ENCODE measurements at regions not wholly inside any gene's neighbourhood (a gene's known extent, or its start where the extent isn't known, plus 50 kb on each side); places are given as distances from the start of the nearest gene placed in this dataset.

GRCh38 chr18:67140495-67140894 lies 376.0 kb downstream of the DSEL start:
- intact Hi-C loops (cut with DNase I; ENCODE audit: low total_unique reads) (no loop called here), in situ Hi-C loops (cut with MboI; ENCODE audit: low sequenced_read_pairs in 4 of 4) (no loop called here)
- Histone ChIP-seq H3K36me3 (no peaks in the 10 kb centered on the region), H3K27me3 (no peaks in the 10 kb centered on the region), H3K9me3 (no peaks in the 10 kb centered on the region), H3K4me3 (no peak overlapping the region), H3K4me1 (no peaks in the 10 kb centered on the region), H3K27ac (no peak overlapping the region)
- DNase-seq (no peak), ATAC-seq (no peak)
- TF ChIP-seq, protein P1, sequence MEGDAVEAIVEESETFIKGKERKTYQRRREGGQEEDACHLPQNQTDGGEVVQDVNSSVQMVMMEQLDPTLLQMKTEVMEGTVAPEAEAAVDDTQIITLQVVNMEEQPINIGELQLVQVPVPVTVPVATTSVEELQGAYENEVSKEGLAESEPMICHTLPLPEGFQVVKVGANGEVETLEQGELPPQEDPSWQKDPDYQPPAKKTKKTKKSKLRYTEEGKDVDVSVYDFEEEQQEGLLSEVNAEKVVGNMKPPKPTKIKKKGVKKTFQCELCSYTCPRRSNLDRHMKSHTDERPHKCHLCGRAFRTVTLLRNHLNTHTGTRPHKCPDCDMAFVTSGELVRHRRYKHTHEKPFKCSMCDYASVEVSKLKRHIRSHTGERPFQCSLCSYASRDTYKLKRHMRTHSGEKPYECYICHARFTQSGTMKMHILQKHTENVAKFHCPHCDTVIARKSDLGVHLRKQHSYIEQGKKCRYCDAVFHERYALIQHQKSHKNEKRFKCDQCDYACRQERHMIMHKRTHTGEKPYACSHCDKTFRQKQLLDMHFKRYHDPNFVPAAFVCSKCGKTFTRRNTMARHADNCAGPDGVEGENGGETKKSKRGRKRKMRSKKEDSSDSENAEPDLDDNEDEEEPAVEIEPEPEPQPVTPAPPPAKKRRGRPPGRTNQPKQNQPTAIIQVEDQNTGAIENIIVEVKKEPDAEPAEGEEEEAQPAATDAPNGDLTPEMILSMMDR (IDR thresholded peaks at IDR 0.05 in 4 of 5, conservative IDR thresholded peaks at IDR 0.05 in 1 of 5) = no peak
- no peak for TF ChIP-seq POLR2A (IDR thresholded peaks at IDR 0.05)

GRCh38 chr18:67139899-67140298 lies 376.6 kb downstream of the DSEL start:
- in situ Hi-C loops (cut with MboI; ENCODE audit: low sequenced_read_pairs in 4 of 4) (no loop called here), intact Hi-C loops (cut with DNase I; ENCODE audit: low total_unique reads) (no loop called here)
- TF ChIP-seq POLR2A (IDR thresholded peaks at IDR 0.05) = no peak
- TF ChIP-seq, protein P1 (IDR thresholded peaks at IDR 0.05 in 4 of 5, conservative IDR thresholded peaks at IDR 0.05 in 1 of 5) = no peak
- Histone ChIP-seq H3K9me3 (no peaks in the 10 kb centered on the region), H3K27me3 (no peaks in the 10 kb centered on the region), H3K36me3 (no peaks in the 10 kb centered on the region), H3K27ac (no peak overlapping the region), H3K4me1 (no peaks in the 10 kb centered on the region), H3K4me3 (no peak overlapping the region)
- ATAC-seq (no peak), DNase-seq (no peak)

GRCh38 chr18:67135981-67136380 lies 380.5 kb downstream of the DSEL start:
- TF ChIP-seq, protein P1 (IDR thresholded peaks at IDR 0.05 in 4 of 5, conservative IDR thresholded peaks at IDR 0.05 in 1 of 5) = no peak
- TF ChIP-seq POLR2A (IDR thresholded peaks at IDR 0.05) = no peak
- Histone ChIP-seq H3K9me3 (no peaks in the 10 kb centered on the region), H3K27ac (no peak overlapping the region), H3K36me3 (no peaks in the 10 kb centered on the region), H3K27me3 (no peaks in the 10 kb centered on the region), H3K4me1 (no peaks in the 10 kb centered on the region), H3K4me3 (no peak overlapping the region)
- in situ Hi-C loops (cut with MboI; ENCODE audit: low sequenced_read_pairs in 4 of 4) (no loop called here), intact Hi-C loops (cut with DNase I; ENCODE audit: low total_unique reads) (no loop called here)
- DNase-seq = no peak
- ATAC-seq = no peak

- Histone ChIP-seq H3K9me3 (no peaks in the 10 kb centered on the region), H3K36me3 (no peaks in the 10 kb centered on the region), H3K4me1 (no peaks in the 10 kb centered on the region), H3K4me3 (no peak overlapping the region), H3K27me3 (no peaks in the 10 kb centered on the region), H3K27ac (no peak overlapping the region)
- DNase-seq = no peak
- ATAC-seq = no peak
- intact Hi-C loops (cut with DNase I; ENCODE audit: low total_unique reads) = no loop called here
- TF ChIP-seq, protein P1 (IDR thresholded peaks at IDR 0.05 in 4 of 5, conservative IDR thresholded peaks at IDR 0.05 in 1 of 5) = no peak
- TF ChIP-seq POLR2A (IDR thresholded peaks at IDR 0.05) = no peak
- in situ Hi-C loops (cut with MboI; ENCODE audit: low sequenced_read_pairs in 4 of 4) = no loop called here
Observed at GRCh38 chr18:67134911-67135310, 381.6 kb downstream of the DSEL start.

- in situ Hi-C loops (cut with MboI; ENCODE audit: low sequenced_read_pairs in 4 of 4) (no loop called here), intact Hi-C loops (cut with DNase I; ENCODE audit: low total_unique reads) (no loop called here)
- DNase-seq (no peak), ATAC-seq (no peak)
- TF ChIP-seq, protein P1 (IDR thresholded peaks at IDR 0.05 in 4 of 5, conservative IDR thresholded peaks at IDR 0.05 in 1 of 5) = no peak
- no peak for TF ChIP-seq POLR2A (IDR thresholded peaks at IDR 0.05)
- Histone ChIP-seq H3K4me3 (no peak overlapping the region), H3K27me3 (no peaks in the 10 kb centered on the region), H3K9me3 (no peaks in the 10 kb centered on the region), H3K4me1 (no peaks in the 10 kb centered on the region), H3K36me3 (no peaks in the 10 kb centered on the region), H3K27ac (no peak overlapping the region)
Observed at GRCh38 chr18:67133669-67134068, 382.9 kb downstream of the DSEL start.

All from gastrocnemius medialis (tissue), 4 donors.